ENCODE measurements at regions not wholly inside any gene's neighbourhood (a gene's known extent, or its start where the extent isn't known, plus 50 kb on each side); places are given as distances from the start of the nearest gene placed in this dataset.
A peak's percentile ranks its signal among the peaks of the same experiment; 100 is the strongest.
"Not testable (repeated sequence)": the region's sequence is repeated elsewhere in the genome, so short reads cannot be mapped to it uniquely, and the experiment has no call there.

DNA sequence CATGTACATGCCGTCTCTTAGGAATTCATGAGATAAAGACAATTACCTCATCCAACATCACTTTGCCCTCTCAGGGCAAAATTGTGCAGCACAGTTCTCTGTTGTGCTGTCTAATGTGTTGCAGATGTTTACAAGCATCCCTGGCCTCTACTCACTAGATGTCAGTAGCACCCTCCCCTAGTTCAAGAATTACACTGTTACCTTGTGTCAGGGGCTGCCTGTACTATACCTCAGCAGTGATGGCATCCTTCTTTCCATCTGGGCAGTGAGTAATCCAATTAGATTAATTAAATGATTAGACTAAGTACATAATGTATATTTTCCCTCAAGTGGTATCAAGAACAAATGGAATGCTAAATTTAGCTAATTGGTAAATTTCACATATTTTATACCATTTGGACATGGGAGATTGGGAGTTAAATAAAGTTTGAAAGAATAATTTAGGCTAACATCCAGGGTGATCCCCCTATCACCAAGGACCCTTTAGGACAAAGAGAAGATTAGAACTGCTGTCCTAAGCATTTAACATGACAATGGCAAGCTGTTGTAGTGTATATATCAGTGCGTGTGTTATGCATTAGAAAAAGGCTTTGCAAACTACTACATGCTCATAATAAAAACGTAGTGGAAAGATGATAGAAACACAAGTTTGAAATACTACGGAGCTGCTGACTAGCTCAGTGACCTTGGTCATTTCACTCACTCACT lies 727.0 kb downstream of the TRIB2 start:
- DNase-seq (ENCODE audit: low spot score in 2 of 2), result peak in 1 of 2 experiments; percentile 47
- H3K9me3 ChIP-seq; H3K36me3 ChIP-seq (replicated peaks); H3K4me3 ChIP-seq; H3K4me1 ChIP-seq; in situ Hi-C loops (cut with MboI; ENCODE audit: low sequenced_read_pairs); H3K27me3 ChIP-seq (ENCODE audit: low read depth): not testable (repeated sequence)

DNA sequence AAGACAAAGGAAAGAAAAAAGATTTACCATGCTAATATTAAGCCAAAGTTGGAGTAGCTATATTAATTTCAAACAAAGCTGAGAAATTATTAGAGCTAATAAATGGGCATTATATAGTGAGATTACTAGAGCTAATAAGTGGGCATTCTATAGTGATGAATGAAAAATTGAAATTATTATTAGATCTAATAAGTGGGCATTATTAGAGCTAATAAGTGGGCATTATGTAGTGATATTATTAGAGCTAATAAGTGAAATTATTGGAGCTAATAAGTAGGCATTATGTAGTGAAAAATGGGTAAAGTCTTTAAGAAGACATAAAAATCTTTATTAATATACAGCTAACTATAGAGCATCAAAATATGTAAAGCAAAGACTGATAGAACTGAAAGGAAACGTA lies 745.7 kb downstream of the TRIB2 start:
- peaks cover 2% of the 10 kb centered on the region; the same call in 1 of the 2 replicates for H3K27me3 ChIP-seq (ENCODE audit: low read depth)
- no peaks in the 10 kb centered on the region for H3K36me3 ChIP-seq (replicated peaks)
- no peaks in the 10 kb centered on the region for H3K9me3 ChIP-seq
- in situ Hi-C loops (cut with MboI; ENCODE audit: low sequenced_read_pairs), result no loop called here
- no peak overlapping the region for H3K4me3 ChIP-seq
- H3K4me1 ChIP-seq, result no peaks in the 10 kb centered on the region
- no peak for DNase-seq (ENCODE audit: low spot score in 2 of 2)

DNA sequence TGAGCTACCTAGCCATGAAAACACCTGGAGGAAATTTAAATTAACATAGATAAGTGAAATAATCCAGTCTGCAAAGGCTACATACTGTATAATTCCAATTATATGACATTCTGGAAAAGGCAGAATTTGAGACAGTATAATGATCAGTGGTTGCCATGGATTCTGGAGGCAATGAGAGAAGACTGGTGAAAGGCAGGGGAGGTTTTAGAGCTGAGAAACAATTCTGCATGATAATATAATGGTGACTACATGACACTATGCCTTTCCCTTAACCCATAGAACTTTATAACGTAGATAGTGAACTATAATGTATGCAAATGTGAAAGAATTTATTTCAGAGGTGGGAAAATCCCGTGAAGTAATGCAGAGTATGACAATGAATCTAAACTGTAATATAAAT lies 749.3 kb downstream of the TRIB2 start:
- DNase-seq (ENCODE audit: low spot score in 2 of 2), result no peak
- Histone ChIP-seq H3K4me1 (no peaks in the 10 kb centered on the region), H3K27me3 (ENCODE audit: low read depth) (peaks cover 2% of the 10 kb centered on the region), H3K36me3 (replicated peaks) (no peaks in the 10 kb centered on the region), H3K9me3 (no peaks in the 10 kb centered on the region), H3K4me3 (no peak overlapping the region)
- in situ Hi-C loops (cut with MboI; ENCODE audit: low sequenced_read_pairs), result no loop called here

DNA sequence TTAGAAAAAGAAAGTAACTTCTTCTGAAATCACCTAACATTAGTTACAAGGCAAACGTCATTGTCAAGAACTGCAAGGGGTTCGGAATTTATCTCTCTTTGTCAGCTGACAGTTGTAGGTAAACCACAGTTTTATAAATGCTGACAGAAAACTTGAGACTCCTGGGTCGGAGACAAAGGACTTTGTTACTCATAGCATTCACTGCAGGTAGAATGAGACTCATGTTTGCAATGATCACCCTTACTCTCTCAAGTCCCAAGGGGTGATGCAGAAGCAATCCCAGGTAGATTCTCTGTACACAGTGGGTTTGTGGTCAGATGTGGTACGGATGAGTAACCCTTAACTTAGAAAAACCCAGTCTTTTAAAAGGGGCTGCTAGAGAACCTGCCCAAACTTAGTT lies 757.8 kb downstream of the TRIB2 start:
- no peak for DNase-seq (ENCODE audit: low spot score in 2 of 2)
- no peaks in the 10 kb centered on the region for H3K9me3 ChIP-seq
- no peaks in the 10 kb centered on the region for H3K4me1 ChIP-seq
- peaks cover 10% of the 10 kb centered on the region for H3K27me3 ChIP-seq (ENCODE audit: low read depth)
- H3K36me3 ChIP-seq (replicated peaks), result no peaks in the 10 kb centered on the region
- no peak overlapping the region for H3K4me3 ChIP-seq
- in situ Hi-C loops (cut with MboI; ENCODE audit: low sequenced_read_pairs), result no loop called here

DNA sequence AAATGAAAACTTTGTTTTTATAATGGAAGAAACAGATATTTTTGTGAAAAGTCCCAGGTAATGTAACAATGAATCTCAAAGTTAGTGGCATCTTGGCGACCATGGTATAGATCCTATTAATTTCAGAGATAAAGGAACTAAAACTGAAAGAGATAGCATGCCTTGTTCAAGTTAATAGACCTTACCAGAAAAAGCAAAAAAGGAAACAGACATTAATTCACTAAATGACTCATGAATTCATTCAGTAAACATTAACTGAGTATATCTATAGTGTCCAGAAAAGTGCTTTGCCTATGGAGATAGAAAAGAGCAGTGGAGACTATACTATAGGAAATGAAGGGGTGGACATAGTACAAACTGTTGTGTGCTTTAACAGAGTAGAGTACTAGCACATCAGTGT lies 763.3 kb downstream of the TRIB2 start:
- Histone ChIP-seq H3K36me3 (replicated peaks) (no peaks in the 10 kb centered on the region), H3K4me1 (0 out of 2 replicates have a peak, but pooled peaks cover 4% of the 10 kb centered on the region), H3K9me3 (no peaks in the 10 kb centered on the region), H3K4me3 (no peak overlapping the region), H3K27me3 (ENCODE audit: low read depth) (peaks cover 28% of the 10 kb centered on the region)
- in situ Hi-C loops (cut with MboI; ENCODE audit: low sequenced_read_pairs), result no loop called here
- no peak for DNase-seq (ENCODE audit: low spot score in 2 of 2)

DNA sequence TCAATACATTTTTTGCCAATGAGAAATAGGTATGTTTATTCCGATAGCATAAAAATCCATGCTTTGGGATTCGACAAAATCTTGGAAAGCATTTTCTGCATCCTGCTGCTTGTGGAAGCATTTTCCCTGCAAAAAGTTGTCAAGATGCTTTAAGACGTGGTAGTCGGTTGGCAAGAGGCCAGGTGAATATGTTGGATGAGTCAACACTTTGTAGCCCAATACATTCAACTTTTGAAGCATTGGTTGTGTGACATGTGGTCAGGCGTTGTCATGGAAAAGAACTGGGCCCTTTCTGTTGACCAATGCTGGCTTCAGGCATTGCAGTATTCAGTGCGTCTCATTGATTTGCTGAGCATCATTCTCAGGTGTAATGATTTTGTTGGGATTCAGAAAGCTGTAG lies 764.5 kb downstream of the TRIB2 start:
- Histone ChIP-seq H3K4me3 (no peak overlapping the region), H3K4me1 (0 out of 2 replicates have a peak, but pooled peaks cover 4% of the 10 kb centered on the region), H3K27me3 (ENCODE audit: low read depth) (peaks cover 34% of the 10 kb centered on the region), H3K9me3 (no peaks in the 10 kb centered on the region), H3K36me3 (replicated peaks) (no peaks in the 10 kb centered on the region)
- in situ Hi-C loops (cut with MboI; ENCODE audit: low sequenced_read_pairs), result no loop called here
- no peak for DNase-seq (ENCODE audit: low spot score in 2 of 2)

DNA sequence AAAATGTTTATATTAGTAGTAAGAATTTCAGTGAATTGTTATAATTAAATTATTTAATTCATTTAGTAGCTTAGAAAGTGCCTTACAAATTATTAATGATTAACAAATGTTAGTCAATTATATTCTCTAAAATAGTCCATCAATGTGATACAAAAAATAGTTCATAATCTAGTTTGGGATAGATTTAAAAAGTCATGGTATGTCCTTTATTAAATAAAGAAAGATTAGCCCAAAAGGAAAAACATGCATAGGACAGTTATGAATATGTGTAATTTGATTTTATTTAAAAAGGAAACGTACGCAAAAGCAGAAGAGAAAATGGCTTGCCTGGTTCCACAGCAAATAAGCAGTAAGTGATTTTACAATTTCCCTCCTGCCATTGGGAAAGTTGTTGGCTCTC lies 768.5 kb downstream of the TRIB2 start:
- Histone ChIP-seq H3K4me1 (0 out of 2 replicates have a peak, but pooled peaks cover 4% of the 10 kb centered on the region), H3K4me3 (no peak overlapping the region), H3K9me3 (no peaks in the 10 kb centered on the region), H3K27me3 (ENCODE audit: low read depth) (peaks cover 31% of the 10 kb centered on the region), H3K36me3 (replicated peaks) (no peaks in the 10 kb centered on the region)
- in situ Hi-C loops (cut with MboI; ENCODE audit: low sequenced_read_pairs), result no loop called here
- DNase-seq (ENCODE audit: low spot score in 2 of 2), result no peak

DNA sequence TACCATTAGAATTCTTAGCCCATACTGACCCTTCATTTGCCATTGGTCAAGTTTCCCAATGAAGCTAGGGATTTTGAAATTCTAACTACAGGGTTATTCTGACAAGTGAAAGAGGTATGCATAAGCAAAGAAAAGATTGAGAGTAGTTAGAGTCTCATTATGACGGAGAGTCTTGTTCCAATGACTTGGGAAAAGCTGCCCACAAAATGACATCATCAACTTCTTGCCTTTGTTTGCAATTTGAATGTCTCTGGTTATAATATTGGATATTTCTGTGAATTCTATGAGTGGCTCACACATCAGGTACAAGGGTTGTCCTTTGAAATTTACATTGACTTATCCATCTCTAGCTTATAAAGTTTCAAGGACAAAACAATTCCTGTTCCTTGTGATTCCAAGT lies 772.2 kb downstream of the TRIB2 start:
- DNase-seq (ENCODE audit: low spot score in 2 of 2), result no peak
- H3K4me3 ChIP-seq, result no peak overlapping the region
- in situ Hi-C loops (cut with MboI; ENCODE audit: low sequenced_read_pairs), result no loop called here
- no peaks in the 10 kb centered on the region for H3K36me3 ChIP-seq (replicated peaks)
- peaks cover 28% of the 10 kb centered on the region for H3K27me3 ChIP-seq (ENCODE audit: low read depth)
- no peaks in the 10 kb centered on the region for H3K9me3 ChIP-seq
- H3K4me1 ChIP-seq, result no peaks in the 10 kb centered on the region

DNA sequence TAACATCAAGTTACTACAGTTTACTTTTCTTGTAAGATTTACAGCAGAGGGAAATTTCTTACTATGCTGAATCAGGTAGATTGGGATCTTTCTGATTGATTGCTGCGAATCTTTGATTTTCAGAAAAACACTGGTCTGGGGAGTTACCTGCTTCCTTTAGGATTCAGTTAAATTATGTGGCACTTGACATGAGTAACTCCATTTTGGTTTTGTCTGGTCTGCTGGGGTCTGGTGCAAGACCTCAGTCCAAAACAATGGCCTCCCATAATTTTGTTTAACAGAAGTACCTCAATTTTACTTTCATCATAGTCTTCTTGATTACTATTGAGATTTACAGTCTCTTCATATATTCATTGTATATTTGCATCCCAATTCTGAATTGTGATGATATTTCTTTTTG lies 775.5 kb downstream of the TRIB2 start:
- H3K4me3 ChIP-seq, result no peak overlapping the region
- peaks cover 13% of the 10 kb centered on the region for H3K27me3 ChIP-seq (ENCODE audit: low read depth)
- DNase-seq (ENCODE audit: low spot score in 2 of 2), result no peak
- H3K4me1 ChIP-seq, result no peaks in the 10 kb centered on the region
- H3K36me3 ChIP-seq (replicated peaks), result no peaks in the 10 kb centered on the region
- no peaks in the 10 kb centered on the region for H3K9me3 ChIP-seq
- in situ Hi-C loops (cut with MboI; ENCODE audit: low sequenced_read_pairs), result no loop called here

DNA sequence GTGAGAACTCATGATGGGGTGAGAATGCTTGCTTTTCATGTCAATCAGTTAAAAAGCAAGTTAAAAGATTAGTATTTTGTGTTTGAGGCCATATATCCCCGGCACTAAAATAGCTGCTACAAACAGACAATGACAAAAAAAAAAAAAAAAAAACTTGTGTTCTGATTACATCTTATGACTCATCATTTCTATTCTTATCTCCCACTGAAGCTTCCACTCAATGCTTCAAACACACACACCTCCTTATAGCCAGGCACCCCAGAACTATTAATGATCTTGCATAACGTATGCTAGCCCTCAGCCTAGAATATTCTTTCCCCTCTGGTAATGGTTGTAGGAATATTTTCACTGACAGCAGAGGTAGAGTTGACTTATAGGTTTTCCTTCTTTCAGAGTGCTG lies 778.3 kb downstream of the TRIB2 start:
- peaks cover 5% of the 10 kb centered on the region; the same call in 1 of the 2 replicates for H3K27me3 ChIP-seq (ENCODE audit: low read depth)
- H3K4me3 ChIP-seq, result no peak overlapping the region
- H3K36me3 ChIP-seq (replicated peaks), result no peaks in the 10 kb centered on the region
- H3K9me3 ChIP-seq, result no peaks in the 10 kb centered on the region
- DNase-seq (ENCODE audit: low spot score in 2 of 2), result no peak
- in situ Hi-C loops (cut with MboI; ENCODE audit: low sequenced_read_pairs), result no loop called here
- no peaks in the 10 kb centered on the region for H3K4me1 ChIP-seq

DNA sequence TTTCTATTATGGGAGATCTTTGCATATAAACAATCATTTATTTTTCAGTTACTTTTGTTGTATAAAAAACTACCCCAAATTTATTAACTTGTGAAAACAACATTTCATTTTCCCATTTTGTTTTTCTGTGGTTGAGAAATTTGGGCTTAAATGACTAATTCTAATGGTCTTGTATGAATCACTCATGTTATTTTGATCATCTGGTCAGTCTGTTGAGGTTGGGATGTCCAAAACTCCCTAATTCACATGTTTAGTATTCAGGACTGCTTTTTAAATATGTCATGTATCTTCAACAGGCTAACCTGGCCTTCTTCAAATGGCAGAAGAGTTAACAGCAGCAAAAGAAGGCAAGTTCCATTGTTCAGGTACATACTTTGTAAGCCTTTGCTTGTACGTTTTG lies 788.1 kb downstream of the TRIB2 start:
- Histone ChIP-seq H3K4me3 (no peak overlapping the region), H3K4me1 (no peaks in the 10 kb centered on the region), H3K36me3 (replicated peaks) (no peaks in the 10 kb centered on the region), H3K27me3 (ENCODE audit: low read depth) (no peaks in the 10 kb centered on the region; the same call in 1 of the 2 replicates), H3K9me3 (no peaks in the 10 kb centered on the region)
- in situ Hi-C loops (cut with MboI; ENCODE audit: low sequenced_read_pairs), result no loop called here
- no peak for DNase-seq (ENCODE audit: low spot score in 2 of 2)

DNA sequence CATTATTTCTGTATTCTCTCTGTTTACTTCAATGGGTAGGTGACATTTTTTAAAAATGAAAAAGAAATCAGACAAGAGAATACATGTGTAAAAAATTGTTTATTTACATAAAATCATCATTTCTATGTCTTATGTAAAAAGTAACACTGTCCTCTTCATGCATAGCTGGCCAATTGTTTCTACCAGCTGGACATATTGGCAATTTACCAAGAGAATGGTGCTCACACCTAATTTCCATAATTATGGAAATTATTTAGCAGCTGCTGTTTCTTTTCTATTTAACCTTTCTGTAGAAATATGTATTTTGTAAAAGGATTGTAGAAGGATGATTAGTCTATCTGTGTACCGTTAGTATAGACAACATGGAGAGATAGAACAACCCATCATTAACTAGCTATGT lies 791.9 kb downstream of the TRIB2 start:
- Histone ChIP-seq H3K9me3 (no peaks in the 10 kb centered on the region), H3K36me3 (replicated peaks) (no peaks in the 10 kb centered on the region), H3K4me1 (no peaks in the 10 kb centered on the region), H3K4me3 (no peak overlapping the region), H3K27me3 (ENCODE audit: low read depth) (no peaks in the 10 kb centered on the region)
- DNase-seq (ENCODE audit: low spot score in 2 of 2), result no peak
- in situ Hi-C loops (cut with MboI; ENCODE audit: low sequenced_read_pairs), result no loop called here

DNA sequence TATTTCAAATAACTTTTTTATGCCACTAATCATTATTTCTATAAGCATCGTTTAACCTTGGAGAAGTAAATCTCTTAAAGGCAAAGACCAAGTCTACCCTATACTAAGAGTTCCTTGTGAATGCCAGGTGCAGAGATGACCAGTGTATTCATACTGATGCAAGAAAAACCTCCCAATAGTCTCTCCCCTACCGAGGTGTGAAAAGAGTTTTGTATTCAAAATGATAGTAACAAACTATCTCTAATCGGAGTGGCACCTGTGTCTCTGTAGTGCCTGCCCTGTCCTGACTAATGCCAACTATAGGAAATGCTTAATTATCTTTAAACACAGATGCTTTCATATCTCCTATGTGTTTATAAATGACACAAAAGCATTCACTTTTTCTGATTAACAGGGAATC lies 798.5 kb downstream of the TRIB2 start:
- Histone ChIP-seq H3K36me3 (replicated peaks) (no peaks in the 10 kb centered on the region), H3K27me3 (ENCODE audit: low read depth) (no peaks in the 10 kb centered on the region), H3K4me3 (no peak overlapping the region), H3K4me1 (no peaks in the 10 kb centered on the region), H3K9me3 (no peaks in the 10 kb centered on the region)
- DNase-seq (ENCODE audit: low spot score in 2 of 2), result no peak
- in situ Hi-C loops (cut with MboI; ENCODE audit: low sequenced_read_pairs), result no loop called here

DNA sequence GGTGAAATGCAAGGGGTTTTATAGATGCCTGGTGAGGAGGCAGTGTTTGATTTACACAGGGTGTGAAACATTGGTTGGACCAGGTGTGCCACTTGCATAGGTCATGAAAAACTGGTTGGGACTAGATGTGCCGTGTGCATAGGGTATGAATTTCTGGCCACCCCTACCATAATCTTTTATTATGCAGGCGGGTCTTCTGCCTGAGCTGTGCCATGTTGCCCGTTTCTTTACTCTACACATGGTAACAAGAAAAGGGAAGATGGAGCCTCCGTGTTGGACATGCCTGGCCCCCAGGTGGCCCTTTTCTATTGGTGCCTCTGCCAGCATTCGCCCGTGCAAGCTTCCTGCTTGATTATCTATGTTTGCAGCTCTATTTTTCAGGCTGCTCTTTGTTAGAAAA lies 805.4 kb downstream of the TRIB2 start:
- in situ Hi-C loops (cut with MboI; ENCODE audit: low sequenced_read_pairs), result no loop called here
- no peak for DNase-seq (ENCODE audit: low spot score in 2 of 2)
- Histone ChIP-seq H3K4me3 (no peak overlapping the region), H3K4me1 (peaks cover 7% of the 10 kb centered on the region), H3K9me3 (no peaks in the 10 kb centered on the region), H3K36me3 (replicated peaks) (no peaks in the 10 kb centered on the region), H3K27me3 (ENCODE audit: low read depth) (no peaks in the 10 kb centered on the region)

Data from HAP-1 (cell line).